ENCODE measurements at regions not wholly inside any gene's neighbourhood (a gene's known extent, or its start where the extent isn't known, plus 50 kb on each side); places are given as distances from the start of the nearest gene placed in this dataset.

DNA sequence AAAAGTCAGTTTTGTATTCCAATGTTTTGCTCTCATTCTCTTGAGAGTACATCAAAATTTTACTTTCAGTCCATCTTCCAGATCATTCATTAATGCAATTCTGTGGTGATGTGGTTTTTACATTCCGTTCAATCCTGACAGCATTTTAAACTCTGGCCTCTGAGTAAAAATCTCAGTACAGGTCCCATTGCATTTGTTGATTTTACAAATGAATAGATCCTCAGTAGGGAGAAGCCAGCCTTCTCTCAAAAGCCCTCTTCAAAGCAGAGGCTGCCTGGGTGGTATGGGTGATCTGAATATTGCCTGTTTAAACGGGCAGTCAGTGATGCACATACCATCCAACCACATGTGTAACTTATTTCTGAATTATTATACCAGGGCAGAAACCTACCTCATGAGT, 72.5 kb upstream of the TSC22D2 start:
- DNase-seq (ENCODE audit: low read depth), result no peak
- TF ChIP-seq, protein P1, sequence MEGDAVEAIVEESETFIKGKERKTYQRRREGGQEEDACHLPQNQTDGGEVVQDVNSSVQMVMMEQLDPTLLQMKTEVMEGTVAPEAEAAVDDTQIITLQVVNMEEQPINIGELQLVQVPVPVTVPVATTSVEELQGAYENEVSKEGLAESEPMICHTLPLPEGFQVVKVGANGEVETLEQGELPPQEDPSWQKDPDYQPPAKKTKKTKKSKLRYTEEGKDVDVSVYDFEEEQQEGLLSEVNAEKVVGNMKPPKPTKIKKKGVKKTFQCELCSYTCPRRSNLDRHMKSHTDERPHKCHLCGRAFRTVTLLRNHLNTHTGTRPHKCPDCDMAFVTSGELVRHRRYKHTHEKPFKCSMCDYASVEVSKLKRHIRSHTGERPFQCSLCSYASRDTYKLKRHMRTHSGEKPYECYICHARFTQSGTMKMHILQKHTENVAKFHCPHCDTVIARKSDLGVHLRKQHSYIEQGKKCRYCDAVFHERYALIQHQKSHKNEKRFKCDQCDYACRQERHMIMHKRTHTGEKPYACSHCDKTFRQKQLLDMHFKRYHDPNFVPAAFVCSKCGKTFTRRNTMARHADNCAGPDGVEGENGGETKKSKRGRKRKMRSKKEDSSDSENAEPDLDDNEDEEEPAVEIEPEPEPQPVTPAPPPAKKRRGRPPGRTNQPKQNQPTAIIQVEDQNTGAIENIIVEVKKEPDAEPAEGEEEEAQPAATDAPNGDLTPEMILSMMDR (conservative IDR thresholded peaks at IDR 0.05; ENCODE audit: low read depth, low read length), result no peak

GRCh38 chr3:150334974-150335373, 73.1 kb upstream of the TSC22D2 start:
- DNase-seq (ENCODE audit: low read depth), result no peak
- TF ChIP-seq, protein P1 (conservative IDR thresholded peaks at IDR 0.05; ENCODE audit: low read depth, low read length), result no peak
- H3K4me3 ChIP-seq (ENCODE audit: low read length), result no peak overlapping the region

More for the DNA sequence above, 72.5 kb upstream of the TSC22D2 start:
- no peak overlapping the region for H3K4me3 ChIP-seq (ENCODE audit: low read length)

DNA sequence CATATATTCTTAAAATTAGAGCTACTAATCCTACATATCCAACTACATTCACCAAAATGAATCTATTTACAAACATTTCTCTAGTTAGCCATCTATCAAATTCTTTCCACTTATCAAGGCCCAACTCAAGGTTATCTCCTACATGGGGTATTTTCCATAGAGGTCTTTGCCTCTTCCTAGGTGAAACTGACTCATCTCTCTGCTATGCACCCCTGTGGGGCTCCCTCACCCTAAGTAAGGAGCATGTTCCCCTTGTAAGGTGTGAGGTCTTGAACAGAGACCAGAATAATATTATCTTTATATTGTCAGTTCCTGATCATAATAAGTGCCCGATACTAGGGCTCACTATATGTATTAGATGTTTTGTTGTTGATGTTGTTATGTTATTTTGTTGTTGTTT, 74.6 kb upstream of the TSC22D2 start:
- DNase-seq (ENCODE audit: low read depth), result no peak
- TF ChIP-seq, protein P1 (conservative IDR thresholded peaks at IDR 0.05; ENCODE audit: low read depth, low read length), result no peak
- H3K4me3 ChIP-seq (ENCODE audit: low read length), result no peak overlapping the region

DNA sequence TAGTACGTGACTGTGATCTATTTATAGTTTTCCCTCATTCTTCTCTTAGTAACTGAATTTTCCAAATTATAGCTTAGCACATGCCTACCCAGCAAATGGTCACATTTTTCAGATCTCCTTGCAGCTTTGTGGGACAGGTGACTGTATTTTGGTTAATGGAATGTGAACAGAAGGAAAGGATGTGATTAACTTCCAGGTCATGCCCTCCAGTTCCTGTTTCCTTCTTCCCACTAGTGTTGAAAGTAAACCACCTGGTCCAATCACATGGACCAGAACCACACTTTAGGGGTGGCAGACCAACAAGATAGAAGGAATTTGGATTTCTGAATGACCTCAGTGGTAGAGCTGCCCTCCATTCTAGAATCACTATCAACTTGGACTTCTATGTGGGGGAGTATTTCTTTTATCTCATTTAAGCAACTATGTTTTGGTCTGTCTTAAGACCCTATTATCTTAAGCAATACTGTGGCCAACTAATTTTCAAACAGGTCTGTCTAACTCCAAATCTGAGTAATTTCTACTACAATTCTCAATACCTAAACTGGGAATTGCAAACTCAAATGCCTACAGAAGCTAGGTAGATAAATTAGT, 76.0 kb upstream of the TSC22D2 start:
- TF ChIP-seq, protein P1 (conservative IDR thresholded peaks at IDR 0.05; ENCODE audit: low read depth, low read length), result no peak
- DNase-seq (ENCODE audit: low read depth), result no peak
- H3K4me3 ChIP-seq (ENCODE audit: low read length), result no peak overlapping the region

DNA sequence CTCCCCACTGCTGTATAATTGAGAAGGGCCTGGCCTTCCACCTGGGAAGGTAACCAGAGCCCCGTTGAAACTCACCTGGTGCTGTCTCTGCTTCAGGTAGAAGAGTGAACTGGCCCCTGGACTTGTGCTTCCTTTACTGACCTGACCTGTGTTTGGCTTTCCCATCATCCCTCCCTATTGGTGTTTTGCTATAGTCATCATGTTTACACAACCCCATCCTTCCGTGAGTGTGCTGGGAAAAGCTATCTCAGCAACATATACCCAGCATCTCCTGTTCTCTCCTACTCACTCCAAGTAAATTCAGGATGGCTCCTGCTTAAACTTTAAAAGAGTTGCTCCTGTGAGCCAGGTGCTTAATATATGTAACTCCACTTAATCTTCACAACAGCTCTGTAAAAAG, 77.2 kb upstream of the TSC22D2 start:
- DNase-seq (ENCODE audit: low read depth), result no peak
- TF ChIP-seq, protein P1 (conservative IDR thresholded peaks at IDR 0.05; ENCODE audit: low read depth, low read length), result no peak
- no peak overlapping the region for H3K4me3 ChIP-seq (ENCODE audit: low read length)

DNA sequence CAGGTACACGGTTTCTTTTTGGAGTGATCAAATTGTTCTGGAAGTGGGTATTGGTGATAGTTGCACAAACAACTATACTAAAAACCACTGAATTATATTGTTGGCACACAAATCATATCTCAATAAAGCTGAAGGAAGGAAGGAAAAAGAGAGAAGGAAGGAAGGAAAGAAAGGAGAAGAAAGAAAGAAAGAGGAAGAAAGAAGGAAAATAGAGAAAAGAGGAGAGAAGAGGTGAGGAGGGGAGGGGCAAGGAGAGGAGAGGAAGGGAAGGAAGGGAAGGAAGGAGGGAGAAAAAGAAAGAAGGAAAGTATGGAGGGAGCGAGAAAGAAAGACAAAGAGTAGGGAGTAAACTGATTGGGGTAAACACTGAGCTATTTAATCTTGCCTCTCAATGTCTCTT, 77.9 kb upstream of the TSC22D2 start:
- no peak overlapping the region for H3K4me3 ChIP-seq (ENCODE audit: low read length)
- TF ChIP-seq, protein P1 (conservative IDR thresholded peaks at IDR 0.05; ENCODE audit: low read depth, low read length), result no peak
- no peak for DNase-seq (ENCODE audit: low read depth)

DNA sequence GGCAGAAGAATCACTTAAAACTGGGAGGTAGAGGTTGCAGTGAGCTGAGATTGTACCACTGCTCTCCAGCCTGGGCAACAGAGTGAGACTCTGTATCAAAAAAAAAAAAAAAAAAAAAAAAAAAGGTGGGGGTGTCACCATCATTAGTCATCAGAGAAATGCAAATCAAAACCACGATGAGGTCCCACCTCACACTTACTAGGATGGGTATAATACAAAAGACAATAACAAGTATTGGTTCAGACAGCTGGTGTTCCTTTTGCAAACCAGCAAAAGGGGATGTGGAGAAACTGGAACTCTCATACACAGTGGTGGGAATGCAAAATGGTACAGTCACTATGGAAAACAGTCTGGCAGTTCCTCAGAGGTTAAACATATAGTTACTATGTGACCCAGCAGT, 78.7 kb upstream of the TSC22D2 start:
- no peak for DNase-seq (ENCODE audit: low read depth)
- no peak overlapping the region for H3K4me3 ChIP-seq (ENCODE audit: low read length)
- TF ChIP-seq, protein P1 (conservative IDR thresholded peaks at IDR 0.05; ENCODE audit: low read depth, low read length), result no peak
